Femur (tissue), 1 donor: ENCODE measurements at regions not wholly inside any gene's neighbourhood (a gene's known extent, or its start where the extent isn't known, plus 50 kb on each side); places are given as distances from the start of the nearest gene placed in this dataset.
"Not testable (repeated sequence)": the region's sequence is repeated elsewhere in the genome, so short reads cannot be mapped to it uniquely, and the experiment has no call there.

Experiments used
- DNase-seq: peaks from one replicate; pipeline ENCODE4 v3.0.0-alpha.2; 2017

DNA sequence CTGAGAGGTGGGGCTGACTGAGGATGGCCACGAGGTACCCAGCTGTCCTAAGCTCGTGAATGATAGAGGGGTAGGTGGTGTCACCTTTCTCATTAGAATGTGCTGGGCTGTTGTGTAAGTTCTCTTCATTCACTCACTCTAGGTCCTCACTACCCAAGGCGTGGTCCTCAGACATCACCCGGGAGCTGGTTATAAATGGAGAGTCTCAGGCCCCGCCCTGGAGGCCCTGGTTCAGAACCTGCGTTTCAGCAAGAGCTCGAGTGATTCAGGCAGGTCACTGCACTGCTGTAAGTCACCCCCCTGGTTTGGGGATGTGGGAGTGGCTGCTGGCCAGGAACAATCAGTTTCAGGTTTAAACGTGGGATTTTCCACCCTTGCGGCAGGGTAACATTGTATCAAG is 139.8 kb downstream of the FOXL1 start:
- no peak for DNase-seq

DNA sequence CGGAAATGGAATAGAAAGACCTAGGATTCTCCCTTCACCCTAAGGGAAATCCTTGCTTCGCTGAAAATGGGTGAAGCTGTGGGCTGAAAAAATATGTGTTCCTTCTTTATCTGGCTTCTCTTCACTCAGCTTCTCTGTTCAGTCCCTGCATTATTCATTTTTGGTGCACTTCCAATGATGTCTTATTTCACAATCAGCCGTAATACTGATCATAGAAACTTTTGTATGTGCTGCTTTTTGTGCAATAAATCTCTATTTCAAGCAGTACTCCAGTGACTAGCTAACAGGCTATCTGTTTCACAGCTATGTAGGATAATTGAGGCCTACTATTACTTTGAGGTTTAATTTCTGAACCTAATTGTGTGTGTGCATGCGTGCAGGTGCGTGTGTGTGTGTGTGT is 144.6 kb downstream of the FOXL1 start:
- DNase-seq = no peak

DNA sequence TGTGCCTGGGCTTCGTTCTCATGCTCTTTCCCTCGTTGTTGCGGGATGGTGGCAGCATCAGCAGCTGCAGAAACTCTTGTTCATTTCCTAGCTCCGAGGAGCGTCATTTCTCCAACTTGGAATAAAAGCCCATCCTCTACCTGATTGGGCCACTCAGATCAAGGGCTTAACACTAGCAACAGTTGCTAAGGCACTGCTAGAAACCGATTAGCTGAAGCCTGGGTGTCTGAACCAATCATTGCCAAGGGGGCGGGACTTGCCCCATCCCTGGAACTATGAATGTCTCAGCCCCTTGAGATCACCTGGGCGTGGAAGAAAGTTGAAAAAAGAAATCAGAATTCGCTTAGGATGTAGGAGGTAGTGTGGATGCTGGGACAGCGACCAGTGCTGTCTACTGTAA is 145.3 kb downstream of the FOXL1 start:
- no peak for DNase-seq

DNA sequence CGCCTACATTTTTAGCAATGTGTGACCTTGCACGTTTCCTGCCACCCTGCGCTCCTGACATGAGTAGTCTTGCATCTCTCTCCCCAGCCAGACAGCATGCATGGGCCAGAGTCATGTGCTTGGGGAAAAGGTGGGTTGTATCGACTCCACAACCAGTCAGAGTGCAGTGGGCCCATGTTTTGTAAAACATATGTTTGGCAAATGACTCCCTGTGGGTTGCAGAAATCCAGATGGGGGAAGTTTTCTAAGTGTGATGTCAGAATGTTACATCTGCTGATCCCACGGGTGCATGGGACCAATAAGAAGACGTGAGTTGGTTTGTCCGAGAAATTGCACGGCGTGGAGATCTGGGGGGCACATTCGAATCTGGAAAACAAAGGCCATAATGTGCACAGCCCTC is 147.1 kb downstream of the FOXL1 start:
- DNase-seq = no peak

DNA sequence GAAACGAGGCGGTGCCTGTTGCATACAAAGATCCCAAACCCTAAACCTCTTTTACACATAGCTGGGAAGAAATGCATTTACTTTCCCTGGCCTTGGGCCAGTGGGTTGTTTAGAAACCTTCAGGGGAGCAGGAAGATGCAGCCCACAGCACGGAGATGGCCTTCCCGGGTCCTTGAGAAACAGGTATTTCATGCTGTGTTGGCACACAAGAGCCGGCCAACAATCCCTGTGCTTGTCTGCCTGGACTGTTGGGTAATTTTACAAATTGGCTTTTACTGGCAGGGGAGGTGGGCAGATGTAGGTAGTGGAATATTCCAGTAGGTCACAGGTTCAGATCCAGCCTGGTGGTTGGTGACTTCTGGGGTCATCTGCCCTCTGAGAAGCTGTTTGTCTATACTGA is 148.0 kb downstream of the FOXL1 start:
- DNase-seq = no peak

DNA sequence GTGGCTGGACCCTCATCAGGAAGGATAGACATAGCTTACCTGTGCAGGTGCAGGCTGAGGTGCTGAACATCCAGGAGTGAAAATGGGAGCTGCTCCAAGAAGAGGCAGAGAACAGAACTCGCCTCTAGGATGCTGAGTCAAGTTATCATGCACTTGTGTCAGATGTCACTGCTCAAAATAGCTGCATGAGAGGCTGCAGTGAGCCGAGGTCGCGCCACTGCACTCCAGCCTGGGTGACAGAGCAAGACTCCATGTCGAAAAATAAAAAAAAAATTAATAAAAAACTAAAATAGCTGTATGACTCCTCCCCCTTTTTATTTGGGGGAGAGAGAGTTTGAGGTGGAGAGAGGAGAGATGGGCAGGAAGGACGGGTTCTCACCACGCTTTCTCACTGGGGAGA is 148.8 kb downstream of the FOXL1 start:
- DNase-seq = no peak

DNA sequence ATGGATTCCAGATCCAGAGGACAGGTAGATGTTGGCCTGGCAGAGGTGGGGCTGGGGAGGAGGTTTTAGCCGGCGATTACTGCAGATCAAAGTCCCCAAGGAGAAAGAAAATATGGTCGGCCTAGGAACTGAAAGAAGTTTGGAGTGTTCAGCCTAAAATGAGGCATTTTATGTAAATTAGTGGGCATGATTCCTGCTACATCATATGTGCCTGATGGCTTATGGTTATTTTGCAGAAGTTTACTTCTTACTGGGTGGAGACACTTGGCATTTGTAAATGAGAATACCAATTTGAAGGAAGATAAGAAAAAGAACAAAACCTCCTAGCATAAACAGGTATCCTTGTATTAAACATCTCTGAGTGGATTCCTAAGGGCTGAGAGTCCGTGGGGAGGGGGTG is 149.3 kb downstream of the FOXL1 start:
- no peak for DNase-seq

DNA sequence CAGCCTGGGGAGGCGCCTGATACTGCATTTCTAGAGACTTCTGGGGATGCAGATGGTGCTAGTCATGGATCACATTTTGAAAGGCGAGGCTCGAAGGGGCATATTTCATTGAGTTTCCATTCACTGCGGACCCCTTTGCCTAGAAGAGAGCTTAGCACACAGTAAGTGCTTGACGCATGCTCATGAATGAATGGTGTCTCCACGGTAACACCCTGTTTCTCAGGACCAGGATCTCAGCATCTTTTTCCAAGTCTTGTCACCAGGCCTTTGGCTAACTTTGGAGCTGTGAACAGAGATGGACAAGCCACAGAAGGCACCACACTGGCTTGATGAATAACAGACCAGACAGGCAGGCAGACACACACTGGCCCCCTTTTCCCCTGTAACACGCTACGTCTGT is 151.3 kb downstream of the FOXL1 start:
- no peak for DNase-seq

DNA sequence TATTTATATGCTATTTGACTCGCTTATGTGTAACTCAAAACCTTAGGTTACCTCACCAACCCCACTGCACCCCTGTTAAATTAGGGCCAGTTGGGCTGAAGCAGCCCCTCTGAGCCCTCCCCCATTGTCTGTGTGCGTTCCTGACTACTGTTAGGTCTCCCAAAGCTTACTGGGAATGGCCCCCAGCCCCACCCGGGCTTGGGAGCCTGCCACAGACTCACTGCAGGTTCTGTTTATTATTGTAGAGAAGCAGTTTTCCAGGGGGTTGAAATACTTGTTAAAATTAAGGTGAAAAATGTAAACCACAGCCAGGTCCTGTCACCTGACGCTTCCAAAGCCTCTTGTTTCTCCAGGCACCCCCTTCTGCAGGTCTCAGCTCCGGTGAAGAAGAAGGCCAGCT is 151.7 kb downstream of the FOXL1 start:
- DNase-seq = no peak

DNA sequence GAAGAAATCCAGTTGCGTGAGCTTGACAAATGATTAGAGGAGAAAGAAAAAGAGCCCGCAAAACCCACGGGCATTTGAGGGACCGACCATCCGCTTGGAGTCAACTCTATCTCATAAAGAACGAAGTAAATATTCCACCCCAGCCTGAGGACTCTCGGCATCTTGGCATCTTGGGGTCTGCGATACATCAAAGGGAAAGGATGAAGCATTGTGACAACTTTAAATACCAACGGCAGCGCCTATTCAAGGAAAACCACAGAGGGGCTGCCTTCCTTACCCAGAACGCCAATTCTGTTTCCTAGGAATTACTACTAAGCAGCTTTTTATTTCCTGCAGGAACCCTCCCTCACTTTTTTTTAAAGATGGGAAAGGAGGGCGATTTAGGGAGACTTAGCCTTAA is 152.2 kb downstream of the FOXL1 start:
- DNase-seq = no peak

DNA sequence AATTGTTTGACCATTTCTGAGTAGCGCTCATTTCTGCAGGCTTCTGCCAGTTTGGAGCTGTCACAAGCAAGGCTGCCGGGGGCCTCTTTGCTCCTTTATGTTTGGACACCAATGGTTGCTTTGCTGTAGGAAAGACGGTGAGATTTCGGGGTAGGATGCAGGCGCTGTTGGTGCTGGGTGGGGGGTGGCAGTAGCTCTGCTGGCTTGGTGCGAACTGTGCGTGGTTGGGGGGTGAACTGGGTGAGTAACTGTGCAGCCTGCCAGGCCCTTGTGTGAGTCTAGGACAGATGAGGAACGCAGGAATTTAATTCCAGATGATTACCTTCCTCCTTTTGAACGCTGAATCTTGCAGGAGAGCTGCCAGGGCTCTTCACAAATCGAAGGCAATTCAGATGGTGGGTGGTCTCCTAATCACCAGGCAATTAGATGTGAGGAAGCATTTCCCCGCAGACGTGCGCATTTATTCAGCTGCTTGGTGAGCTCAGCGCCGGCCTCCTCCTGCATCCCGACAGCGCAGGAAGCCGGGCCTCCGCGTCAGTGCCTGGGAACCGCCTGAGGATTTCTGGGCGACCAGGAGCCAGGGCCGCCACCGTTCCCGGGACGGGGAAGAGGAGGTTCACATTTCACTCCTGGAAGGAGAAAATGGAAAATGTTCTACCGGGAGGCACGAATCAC is 154.4 kb downstream of the FOXL1 start:
- DNase-seq = peak; percentile 65

DNA sequence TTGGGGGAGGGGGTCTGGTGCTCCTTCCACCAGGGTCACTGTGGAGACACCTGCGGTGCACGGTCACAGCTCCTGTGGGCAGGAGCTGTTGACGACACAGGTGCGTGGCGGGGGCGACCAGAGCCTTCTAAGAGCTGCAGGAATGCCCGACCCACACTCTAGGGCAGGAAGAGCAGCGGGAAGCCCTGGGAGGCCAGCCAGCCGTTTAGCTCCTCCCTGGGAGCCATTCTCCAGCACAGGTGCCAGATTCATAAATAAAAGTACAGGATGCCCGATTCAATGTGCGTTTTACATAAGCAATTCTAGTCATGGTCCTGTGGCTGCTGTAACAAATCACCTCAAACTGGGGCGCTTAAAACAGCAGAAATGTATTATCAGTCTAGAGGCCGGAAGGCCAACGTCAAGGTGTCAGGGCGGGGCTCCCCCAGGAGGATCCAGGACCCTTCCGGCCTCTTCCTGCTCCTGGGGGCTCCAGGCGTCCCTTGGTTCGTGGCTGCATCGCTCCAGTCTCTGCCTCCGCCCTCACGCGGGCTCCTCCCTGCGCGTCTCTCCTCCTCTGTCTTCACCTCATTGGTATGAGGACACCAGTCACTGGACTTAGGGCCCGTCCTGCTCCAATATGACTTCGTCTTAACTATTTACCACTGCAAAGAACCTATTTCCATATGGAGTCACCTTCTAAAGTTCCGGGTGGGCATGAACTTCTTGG is 155.4 kb downstream of the FOXL1 start:
- no peak for DNase-seq

DNA sequence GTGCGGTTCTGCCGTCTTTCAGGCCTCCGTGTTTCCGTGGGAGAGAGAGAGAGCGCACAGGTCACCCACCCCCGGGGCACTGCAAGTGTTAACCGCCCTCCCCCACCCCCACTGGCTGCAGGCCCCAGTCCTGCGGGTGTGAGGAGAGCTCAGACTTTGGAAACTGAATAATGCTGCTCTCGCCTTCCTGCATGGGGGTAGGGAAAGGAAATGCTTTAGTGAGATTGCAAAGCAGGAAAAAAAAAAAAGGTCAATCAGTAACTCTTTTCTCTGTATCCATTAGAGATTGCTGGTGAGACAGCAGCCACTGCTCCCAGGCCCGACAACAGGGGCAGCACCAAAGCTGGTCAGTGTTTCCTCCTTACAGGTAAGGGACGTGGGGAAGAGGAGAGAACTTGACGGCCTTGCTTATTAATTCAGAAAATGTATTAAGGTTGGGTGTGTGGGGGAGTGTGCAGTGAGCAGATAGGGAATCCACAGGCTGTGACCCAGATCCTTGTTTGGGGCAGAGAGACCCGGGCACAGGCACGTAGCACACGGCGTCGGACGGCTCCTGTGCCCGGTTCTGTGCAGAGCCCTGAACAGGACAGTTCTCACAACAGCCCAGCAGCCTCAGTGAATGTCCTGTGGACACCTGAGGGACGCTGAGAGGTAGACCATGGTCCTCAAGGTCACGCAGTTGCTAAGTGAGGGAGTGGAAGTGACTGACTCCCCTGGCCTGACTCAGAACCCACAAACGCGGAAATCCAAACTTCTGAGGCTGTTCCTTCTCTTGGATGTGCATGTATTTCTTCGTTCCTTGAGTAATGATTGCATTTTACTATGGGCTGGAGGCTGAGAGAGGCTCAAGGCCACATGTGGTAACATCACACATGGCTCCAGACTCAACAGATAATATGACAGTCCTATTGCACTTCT is 156.5 kb downstream of the FOXL1 start:
- no peak for DNase-seq

DNA sequence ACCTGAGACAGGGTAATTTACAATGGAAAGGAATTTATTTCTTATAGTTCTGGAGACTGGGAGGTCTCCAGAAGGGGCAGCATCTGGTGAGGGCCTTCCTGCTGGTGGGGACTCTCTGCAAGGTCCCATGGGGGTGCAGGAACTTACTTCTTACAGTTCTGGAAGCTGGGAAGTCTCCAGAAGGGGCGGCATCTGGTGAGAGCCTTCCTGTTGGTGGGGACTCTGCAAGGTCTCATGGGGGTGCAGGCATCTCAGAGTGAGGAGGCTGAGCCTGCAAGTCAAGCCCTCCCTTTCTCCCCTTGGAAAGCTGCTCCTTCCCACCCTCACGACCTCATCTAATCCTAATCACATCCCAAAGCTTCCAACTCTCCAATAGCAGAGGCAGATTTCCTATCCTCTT is 157.4 kb downstream of the FOXL1 start:
- no peak for DNase-seq

DNA sequence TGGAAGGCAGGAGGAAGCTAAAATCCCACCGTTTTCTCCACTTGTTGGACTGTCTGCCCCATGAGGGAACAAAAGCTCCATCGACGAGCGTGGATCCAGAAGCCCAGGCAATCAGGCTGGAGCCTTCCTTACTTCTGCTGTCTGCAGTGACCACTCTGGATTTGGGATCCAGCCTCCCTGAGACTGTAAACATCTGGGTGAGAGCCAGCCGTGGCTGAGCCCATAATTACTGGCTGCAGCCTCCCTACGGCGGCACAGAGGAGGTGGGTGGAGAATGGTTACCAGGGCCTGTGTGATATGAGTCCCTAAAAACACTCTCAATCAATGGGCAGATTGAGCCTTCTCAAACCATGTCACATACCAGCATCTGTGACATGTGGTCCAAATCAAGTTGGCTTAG is 158.2 kb downstream of the FOXL1 start:
- DNase-seq = peak; percentile 60

DNA sequence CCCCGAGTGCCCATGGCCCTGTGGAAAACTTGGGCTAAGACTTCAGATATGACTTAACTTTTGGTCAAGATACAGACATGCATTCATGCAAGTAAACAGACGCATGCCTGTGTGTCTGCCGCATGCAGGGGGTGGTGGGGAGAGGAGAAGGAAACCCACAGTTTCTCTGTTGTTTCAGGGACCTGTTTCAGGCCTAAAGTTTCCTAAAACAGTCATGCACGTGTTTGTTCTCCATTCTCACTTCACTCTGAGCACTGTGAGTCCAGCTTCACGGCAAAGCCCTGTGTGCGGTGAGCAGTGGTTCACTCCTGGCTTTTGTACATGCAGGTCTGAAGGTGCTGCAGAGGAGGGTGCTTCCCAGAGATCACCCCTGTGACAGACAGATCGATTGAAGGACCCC is 158.7 kb downstream of the FOXL1 start:
- no peak for DNase-seq

DNA sequence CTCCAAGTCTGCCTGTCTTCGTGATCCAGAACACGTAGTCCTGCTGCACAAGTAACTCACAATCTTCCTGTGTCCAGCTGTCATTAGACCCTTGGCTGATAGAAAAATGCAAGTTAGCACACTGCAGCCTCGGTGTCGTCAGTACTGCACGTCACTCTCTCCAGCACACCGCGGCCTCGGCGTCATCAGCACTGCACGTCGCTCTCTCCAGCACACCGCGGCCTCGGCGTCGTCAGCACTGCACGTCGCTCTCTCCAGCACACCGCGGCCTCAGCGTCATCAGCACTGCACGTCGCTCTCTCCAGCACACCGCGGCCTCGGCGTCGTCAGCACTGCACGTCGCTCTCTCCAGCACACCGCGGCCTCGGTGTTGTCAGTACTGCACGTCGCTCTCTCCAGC is 160.0 kb downstream of the FOXL1 start:
- not testable (repeated sequence) for DNase-seq

DNA sequence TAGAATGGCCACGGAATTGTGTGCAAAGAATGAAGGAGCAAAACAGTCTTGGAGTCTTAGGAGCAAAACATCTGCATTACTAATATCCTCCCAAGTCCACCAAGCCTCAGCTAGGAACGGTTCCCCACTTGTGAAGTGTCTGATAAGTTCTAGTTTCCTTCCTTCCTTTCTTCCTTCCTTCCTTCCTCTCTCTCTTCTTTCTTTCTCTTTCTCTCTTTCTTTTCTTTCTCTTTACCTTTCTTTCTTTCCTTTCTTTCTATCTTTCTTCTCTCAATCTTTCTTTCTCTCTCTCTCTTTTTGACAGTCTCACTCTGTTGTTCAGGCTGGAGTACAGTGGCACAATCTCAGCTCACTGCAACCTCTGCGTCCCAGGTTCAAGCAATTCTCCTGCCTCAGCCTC is 160.8 kb downstream of the FOXL1 start:
- no peak for DNase-seq

DNA sequence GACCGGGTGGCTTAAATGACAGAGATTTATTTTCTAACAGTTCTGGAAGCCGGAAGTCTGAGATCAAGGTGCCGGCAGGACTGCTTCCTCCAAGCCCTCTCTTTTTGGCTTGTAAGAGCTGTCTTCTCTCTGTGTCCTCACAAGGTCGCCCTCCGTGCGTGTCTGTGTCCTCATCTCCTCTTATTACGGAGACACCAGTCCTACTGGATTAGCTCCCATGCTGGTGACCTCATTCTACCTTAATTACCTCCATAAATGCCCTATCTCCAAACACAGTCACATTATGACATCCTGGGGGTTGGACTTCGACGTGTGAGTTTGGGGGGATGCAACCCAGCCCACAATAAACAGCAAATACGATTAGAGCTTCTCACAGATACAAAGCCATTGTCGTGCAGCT is 161.5 kb downstream of the FOXL1 start:
- no peak for DNase-seq

DNA sequence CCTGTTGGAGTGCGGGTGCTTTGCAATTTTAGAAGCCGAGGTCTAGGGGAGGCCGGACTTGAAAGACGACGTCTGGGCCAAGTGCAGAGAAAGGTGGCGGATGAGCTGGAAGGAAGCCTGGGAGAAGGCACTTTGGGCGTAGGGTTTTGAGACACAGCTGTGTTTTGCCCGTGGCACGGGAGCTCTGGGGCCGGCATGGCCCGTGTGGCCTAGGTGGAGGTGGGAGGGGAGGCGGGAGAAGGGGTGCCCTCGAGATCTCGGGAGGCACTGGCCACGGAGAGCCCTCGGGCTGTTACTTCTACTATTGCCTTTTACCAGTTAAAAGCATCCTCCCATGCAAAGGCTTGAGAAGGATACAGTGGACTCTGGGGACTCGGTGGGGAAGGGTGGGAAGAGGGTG is 161.9 kb downstream of the FOXL1 start:
- DNase-seq = no peak

DNA sequence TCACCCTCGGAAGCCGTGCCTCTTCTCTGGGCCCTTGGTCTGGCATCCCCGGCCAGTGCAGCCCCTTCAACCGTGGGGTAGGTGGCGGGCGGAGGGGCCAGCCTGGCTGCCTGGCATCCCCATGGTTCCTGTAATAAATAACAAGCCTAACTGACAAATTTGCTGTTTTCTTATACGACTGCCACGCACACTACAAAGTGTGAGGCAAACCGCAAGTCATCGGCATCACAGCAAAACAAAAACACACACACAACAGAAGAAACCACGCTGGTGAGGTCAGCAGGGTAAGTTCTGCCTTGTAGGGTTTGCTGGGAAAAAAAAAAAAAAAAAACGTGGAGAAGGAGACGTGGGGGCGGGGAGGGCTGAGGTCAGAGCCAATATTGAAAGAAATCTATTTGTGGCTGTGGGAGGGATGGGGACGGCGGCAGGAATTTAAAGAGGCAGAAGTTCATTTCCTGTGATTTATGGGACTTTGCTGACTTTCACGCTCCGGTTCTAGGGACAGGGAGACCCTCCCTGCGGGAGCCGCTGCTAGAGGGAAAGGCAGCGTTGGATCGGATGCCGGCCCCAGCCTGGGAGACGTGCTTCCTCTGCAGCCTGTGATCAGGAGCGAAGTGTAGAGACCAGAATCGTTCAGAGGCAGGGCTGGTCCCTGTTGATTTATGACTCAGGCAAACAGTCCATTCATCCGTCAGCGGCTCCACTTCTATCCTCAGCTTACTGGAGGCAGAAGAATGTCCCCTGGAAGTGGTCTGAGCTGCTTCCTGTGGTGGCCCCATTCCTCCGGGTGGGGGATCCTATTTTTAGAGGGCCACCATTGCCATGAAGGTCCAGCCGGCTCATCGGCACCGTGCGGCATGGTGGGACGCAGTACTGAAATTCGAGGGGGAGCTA is 162.8 kb downstream of the FOXL1 start:
- DNase-seq = peak; percentile 70

DNA sequence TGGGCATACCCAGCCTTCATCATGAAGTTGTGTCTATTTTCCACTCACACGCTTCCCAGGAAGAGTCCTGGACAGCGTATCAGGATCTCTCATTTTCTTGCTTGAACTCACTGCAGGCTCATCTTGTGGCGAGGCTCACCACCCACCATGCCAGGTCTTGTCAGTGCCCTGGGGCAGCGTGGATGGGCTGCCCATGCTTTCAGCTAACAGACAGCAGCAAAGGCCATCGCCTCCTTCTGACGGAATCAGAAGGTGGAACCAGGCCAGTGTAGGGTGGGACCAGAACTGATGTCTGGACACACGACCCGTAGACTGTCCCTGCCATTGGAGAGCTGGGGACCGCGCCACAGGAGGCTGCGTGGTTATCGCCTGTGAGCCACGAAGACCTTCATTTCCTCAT is 169.4 kb downstream of the FOXL1 start:
- DNase-seq = no peak

DNA sequence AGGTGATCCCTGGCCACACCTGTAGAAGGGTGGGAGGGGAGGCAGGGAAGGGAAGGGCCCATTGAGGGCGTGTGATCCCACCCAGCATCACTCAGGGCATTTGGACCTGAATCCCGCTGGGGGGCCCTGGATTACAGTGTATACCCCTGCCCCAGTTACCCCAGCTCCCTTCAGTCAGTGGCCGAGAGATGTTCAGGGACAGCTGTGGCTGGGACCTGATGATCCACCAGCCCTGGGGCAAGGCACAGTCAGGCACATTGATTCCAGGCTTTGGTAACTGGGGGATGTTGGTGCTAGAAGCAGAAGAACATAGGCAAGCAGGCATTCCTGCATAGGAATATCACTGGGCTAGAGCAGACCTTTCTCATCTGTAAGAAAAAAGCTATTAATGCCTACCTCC is 170.3 kb downstream of the FOXL1 start:
- no peak for DNase-seq
